ENCODE measurements at regions not wholly inside any gene's neighbourhood (a gene's known extent, or its start where the extent isn't known, plus 50 kb on each side); places are given as distances from the start of the nearest gene placed in this dataset.
"Not testable (repeated sequence)": the region's sequence is repeated elsewhere in the genome, so short reads cannot be mapped to it uniquely, and the experiment has no call there.

- no peaks in the 10 kb centered on the region for H3K4me1 ChIP-seq (ENCODE audit: insufficient read depth, low read length)
- no peaks in the 10 kb centered on the region for H3K27me3 ChIP-seq (ENCODE audit: insufficient read depth, low read length, poor library complexity)
- no peak overlapping the region for H3K9ac ChIP-seq (ENCODE audit: low read depth, low read length)
- no peak overlapping the region for H3K27ac ChIP-seq (ENCODE audit: low read length)
- ATAC-seq (ENCODE audit: insufficient read depth, low read depth) (no peak), DNase-seq (no peak)
- H3K4me3 ChIP-seq (ENCODE audit: low read depth in 1 of 2, low read length in 2 of 2), result no peak overlapping the region
- H3K36me3 ChIP-seq (ENCODE audit: insufficient read depth, low read length), result no peaks in the 10 kb centered on the region
- no peak overlapping the region for H2AFZ ChIP-seq (ENCODE audit: low read depth, low read length)
- no peaks in the 10 kb centered on the region for H3K9me3 ChIP-seq (ENCODE audit: insufficient read depth, low read length, severe bottlenecking)
- H4K20me1 ChIP-seq (ENCODE audit: insufficient read depth, low read length), result no peaks in the 10 kb centered on the region
- TF ChIP-seq CTCF (IDR thresholded peaks at IDR 0.05; ENCODE audit: borderline replicate concordance, extremely low read depth, low read length, poor library complexity, severe bottlenecking), result no peak
- TF ChIP-seq EZH2 (IDR thresholded peaks at IDR 0.05; ENCODE audit: borderline replicate concordance, low read depth, low read length, severe bottlenecking), result no peak
- H3K79me2 ChIP-seq (ENCODE audit: insufficient read depth, low read length), result no peaks in the 10 kb centered on the region
- H3K4me2 ChIP-seq (ENCODE audit: insufficient read depth, low read length), result no peak overlapping the region
Observed at GRCh38 chr7:9523579-9523978, 1090.2 kb downstream of the NXPH1 start.

- H3K4me2 ChIP-seq (ENCODE audit: insufficient read depth, low read length); ATAC-seq (ENCODE audit: insufficient read depth, low read depth): not testable (repeated sequence)
Observed at GRCh38 chr7:9552431-9552830, 1119.0 kb downstream of the NXPH1 start.

GRCh38 chr7:9557853-9558252 is 1124.4 kb downstream of the NXPH1 start:
- H4K20me1 ChIP-seq (ENCODE audit: insufficient read depth, low read length), result no peaks in the 10 kb centered on the region
- H3K79me2 ChIP-seq (ENCODE audit: insufficient read depth, low read length), result no peaks in the 10 kb centered on the region
- TF ChIP-seq EZH2 (IDR thresholded peaks at IDR 0.05; ENCODE audit: borderline replicate concordance, low read depth, low read length, severe bottlenecking), result no peak
- no peak for TF ChIP-seq CTCF (IDR thresholded peaks at IDR 0.05; ENCODE audit: borderline replicate concordance, extremely low read depth, low read length, poor library complexity, severe bottlenecking)
- DNase-seq (no peak), ATAC-seq (ENCODE audit: insufficient read depth, low read depth) (no peak)
- H3K36me3 ChIP-seq (ENCODE audit: insufficient read depth, low read length), result no peaks in the 10 kb centered on the region
- H3K27ac ChIP-seq (ENCODE audit: low read length), result no peak overlapping the region
- H3K27me3 ChIP-seq (ENCODE audit: insufficient read depth, low read length, poor library complexity), result no peaks in the 10 kb centered on the region
- H3K4me2 ChIP-seq (ENCODE audit: insufficient read depth, low read length), result no peak overlapping the region
- no peak overlapping the region for H3K9ac ChIP-seq (ENCODE audit: low read depth, low read length)
- H3K9me3 ChIP-seq (ENCODE audit: insufficient read depth, low read length, severe bottlenecking), result no peaks in the 10 kb centered on the region
- no peak overlapping the region for H2AFZ ChIP-seq (ENCODE audit: low read depth, low read length)
- no peak overlapping the region for H3K4me3 ChIP-seq (ENCODE audit: low read depth in 1 of 2, low read length in 2 of 2)
- H3K4me1 ChIP-seq (ENCODE audit: insufficient read depth, low read length), result no peaks in the 10 kb centered on the region

More at GRCh38 chr7:9552431-9552830, 1119.0 kb downstream of the NXPH1 start:
- H3K4me3 ChIP-seq (ENCODE audit: low read depth in 1 of 2, low read length in 2 of 2); H4K20me1 ChIP-seq (ENCODE audit: insufficient read depth, low read length); H3K9me3 ChIP-seq (ENCODE audit: insufficient read depth, low read length, severe bottlenecking); H3K4me1 ChIP-seq (ENCODE audit: insufficient read depth, low read length); H3K9ac ChIP-seq (ENCODE audit: low read depth, low read length); H3K79me2 ChIP-seq (ENCODE audit: insufficient read depth, low read length); H3K27ac ChIP-seq (ENCODE audit: low read length); H3K27me3 ChIP-seq (ENCODE audit: insufficient read depth, low read length, poor library complexity); H2AFZ ChIP-seq (ENCODE audit: low read depth, low read length); DNase-seq; H3K36me3 ChIP-seq (ENCODE audit: insufficient read depth, low read length): not testable (repeated sequence)

GRCh38 chr7:9575716-9576115 is 1142.3 kb downstream of the NXPH1 start:
- Histone ChIP-seq H2AFZ (ENCODE audit: low read depth, low read length) (no peak overlapping the region), H3K4me3 (ENCODE audit: low read depth in 1 of 2, low read length in 2 of 2) (no peak overlapping the region), H3K9me3 (ENCODE audit: insufficient read depth, low read length, severe bottlenecking) (no peaks in the 10 kb centered on the region), H3K79me2 (ENCODE audit: insufficient read depth, low read length) (no peaks in the 10 kb centered on the region), H3K36me3 (ENCODE audit: insufficient read depth, low read length) (no peaks in the 10 kb centered on the region), H3K4me1 (ENCODE audit: insufficient read depth, low read length) (no peaks in the 10 kb centered on the region), H3K4me2 (ENCODE audit: insufficient read depth, low read length) (no peak overlapping the region), H3K27me3 (ENCODE audit: insufficient read depth, low read length, poor library complexity) (no peaks in the 10 kb centered on the region), H3K27ac (ENCODE audit: low read length) (no peak overlapping the region), H4K20me1 (ENCODE audit: insufficient read depth, low read length) (no peaks in the 10 kb centered on the region), H3K9ac (ENCODE audit: low read depth, low read length) (no peak overlapping the region)
- TF ChIP-seq EZH2 (IDR thresholded peaks at IDR 0.05; ENCODE audit: borderline replicate concordance, low read depth, low read length, severe bottlenecking), result no peak
- TF ChIP-seq CTCF (IDR thresholded peaks at IDR 0.05; ENCODE audit: borderline replicate concordance, extremely low read depth, low read length, poor library complexity, severe bottlenecking), result no peak
- ATAC-seq (ENCODE audit: insufficient read depth, low read depth) (no peak), DNase-seq (no peak)
